ENCODE measurements at regions not wholly inside any gene's neighbourhood (a gene's known extent, or its start where the extent isn't known, plus 50 kb on each side); places are given as distances from the start of the nearest gene placed in this dataset.

DNA sequence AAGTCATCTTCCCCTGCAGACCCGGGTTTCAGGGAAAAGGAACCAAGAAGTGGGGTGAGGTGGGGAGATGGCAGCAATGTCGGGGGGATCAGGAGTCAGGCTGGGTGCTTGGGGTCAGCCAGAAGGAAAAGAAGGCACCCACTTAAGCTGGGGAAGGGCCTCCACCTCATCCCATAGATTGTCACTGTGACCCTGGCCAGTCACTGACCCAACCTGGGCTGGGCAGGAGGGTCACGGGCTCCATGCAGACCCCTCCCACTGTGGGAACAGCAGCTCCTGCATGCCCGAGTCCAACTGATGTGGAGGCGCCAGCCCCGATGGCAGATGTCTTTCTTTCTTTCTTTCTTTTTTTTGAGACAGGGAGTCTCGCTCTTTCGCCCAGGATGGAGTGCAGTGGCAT is 53.6 kb upstream of the HAAO start:
- TF ChIP-seq, protein P1, sequence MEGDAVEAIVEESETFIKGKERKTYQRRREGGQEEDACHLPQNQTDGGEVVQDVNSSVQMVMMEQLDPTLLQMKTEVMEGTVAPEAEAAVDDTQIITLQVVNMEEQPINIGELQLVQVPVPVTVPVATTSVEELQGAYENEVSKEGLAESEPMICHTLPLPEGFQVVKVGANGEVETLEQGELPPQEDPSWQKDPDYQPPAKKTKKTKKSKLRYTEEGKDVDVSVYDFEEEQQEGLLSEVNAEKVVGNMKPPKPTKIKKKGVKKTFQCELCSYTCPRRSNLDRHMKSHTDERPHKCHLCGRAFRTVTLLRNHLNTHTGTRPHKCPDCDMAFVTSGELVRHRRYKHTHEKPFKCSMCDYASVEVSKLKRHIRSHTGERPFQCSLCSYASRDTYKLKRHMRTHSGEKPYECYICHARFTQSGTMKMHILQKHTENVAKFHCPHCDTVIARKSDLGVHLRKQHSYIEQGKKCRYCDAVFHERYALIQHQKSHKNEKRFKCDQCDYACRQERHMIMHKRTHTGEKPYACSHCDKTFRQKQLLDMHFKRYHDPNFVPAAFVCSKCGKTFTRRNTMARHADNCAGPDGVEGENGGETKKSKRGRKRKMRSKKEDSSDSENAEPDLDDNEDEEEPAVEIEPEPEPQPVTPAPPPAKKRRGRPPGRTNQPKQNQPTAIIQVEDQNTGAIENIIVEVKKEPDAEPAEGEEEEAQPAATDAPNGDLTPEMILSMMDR (conservative IDR thresholded peaks at IDR 0.05), result no peak
- no peak for TF ChIP-seq ZFX (IDR thresholded peaks at IDR 0.05)
